ENCODE measurements at regions not wholly inside any gene's neighbourhood (a gene's known extent, or its start where the extent isn't known, plus 50 kb on each side); places are given as distances from the start of the nearest gene placed in this dataset.

GRCh38 chr5:6833406-6833805 lies 120.2 kb downstream of the TENT4A start:
- no peak for DNase-seq

GRCh38 chr5:6837095-6837494 lies 123.9 kb downstream of the TENT4A start:
- DNase-seq = no peak

- DNase-seq = no peak
Observed at GRCh38 chr5:6837519-6838110, 124.4 kb downstream of the TENT4A start.

GRCh38 chr5:6838736-6839135 lies 125.5 kb downstream of the TENT4A start:
- DNase-seq = no peak

DNA sequence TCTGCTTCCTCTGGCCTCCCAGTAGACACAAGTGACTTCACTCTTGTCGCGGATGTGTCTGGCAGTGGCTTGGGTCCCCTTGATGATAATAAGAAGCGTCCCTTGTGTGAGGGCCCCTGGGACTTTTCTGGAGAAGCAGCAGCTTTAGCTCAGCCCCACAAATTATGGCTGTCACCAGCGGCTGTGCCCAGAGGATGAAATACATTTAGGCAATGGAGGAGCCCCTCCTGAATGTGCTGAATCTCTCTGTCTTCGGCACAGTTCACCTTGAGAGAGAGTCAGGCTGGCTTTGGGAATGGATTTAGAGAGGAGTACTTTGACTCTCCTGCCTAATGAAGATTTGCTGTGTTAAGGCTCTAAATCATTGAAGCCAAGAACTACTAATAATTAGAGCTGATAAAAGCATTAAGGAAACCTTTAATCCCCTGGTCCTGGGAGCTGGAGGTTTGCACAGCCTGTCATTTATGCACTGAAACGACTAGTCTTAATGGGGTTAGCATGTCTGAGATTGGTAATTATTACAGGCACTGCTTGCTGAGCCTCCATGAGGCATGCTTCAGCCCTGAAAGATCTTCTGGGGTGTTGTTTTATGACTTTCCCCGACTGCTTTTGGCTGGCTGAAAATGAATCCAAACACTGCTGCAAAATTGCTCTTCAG lies 127.0 kb downstream of the TENT4A start:
- DNase-seq = no peak

DNA sequence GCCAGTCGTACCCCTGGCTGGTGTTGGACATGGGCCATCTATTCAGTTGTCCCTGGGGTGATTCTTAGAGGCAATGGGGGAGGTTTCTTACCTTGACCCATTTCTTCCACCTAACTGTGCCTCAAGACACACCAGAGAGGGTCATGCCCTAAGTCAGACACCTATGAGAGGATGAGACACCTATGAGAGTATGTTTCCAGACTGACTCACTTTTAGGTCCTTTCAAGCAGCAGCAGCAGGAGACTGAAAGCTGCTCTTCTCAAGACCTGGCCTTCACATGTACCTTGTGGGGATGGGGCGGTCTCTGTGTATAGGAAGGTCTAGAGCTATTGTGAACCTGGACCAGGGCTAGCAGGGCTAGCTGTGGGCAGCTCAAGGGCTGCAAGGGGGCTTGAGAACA lies 130.1 kb downstream of the TENT4A start:
- DNase-seq = no peak

DNA sequence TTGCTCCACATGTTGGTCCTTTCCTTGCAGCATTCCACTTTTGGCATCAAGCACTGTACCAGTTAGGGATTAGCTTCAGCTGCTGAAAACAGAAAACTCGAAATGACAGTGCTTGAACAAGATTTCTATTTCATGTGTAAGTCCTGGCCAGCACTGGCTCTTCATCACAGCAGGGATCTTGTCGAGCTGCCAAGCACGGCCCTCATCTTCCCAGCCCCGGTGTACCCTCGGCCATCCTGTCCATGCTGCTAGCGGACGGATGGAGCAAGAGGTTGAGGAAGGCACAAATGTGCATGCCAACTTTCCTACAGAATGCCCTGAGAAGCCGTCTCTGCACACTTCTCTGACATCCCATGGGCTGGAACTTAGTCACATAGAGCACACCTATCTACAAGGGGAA lies 130.6 kb downstream of the TENT4A start:
- DNase-seq = no peak

- DNase-seq = no peak
Observed at GRCh38 chr5:6845856-6846255, 132.6 kb downstream of the TENT4A start.

DNA sequence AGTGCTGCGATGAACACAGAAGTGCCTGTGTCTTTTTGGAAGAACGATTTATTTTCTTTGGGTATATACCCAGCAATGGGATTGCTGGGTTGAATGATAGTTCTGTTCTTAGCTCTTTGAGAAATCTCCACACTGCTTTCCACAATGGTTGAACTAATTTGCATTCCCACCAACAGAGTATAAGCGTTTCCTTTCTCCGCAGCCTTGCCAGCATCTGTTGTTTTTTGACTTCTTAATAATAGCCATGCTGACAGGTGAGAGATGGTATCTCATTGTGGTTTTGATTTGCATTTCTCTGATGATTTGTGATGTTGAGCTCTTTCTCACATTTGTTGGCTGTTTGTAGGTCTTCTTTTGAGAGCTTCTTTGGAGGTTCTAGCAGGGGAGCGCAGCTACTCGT lies 134.6 kb downstream of the TENT4A start:
- no peak for DNase-seq

DNA sequence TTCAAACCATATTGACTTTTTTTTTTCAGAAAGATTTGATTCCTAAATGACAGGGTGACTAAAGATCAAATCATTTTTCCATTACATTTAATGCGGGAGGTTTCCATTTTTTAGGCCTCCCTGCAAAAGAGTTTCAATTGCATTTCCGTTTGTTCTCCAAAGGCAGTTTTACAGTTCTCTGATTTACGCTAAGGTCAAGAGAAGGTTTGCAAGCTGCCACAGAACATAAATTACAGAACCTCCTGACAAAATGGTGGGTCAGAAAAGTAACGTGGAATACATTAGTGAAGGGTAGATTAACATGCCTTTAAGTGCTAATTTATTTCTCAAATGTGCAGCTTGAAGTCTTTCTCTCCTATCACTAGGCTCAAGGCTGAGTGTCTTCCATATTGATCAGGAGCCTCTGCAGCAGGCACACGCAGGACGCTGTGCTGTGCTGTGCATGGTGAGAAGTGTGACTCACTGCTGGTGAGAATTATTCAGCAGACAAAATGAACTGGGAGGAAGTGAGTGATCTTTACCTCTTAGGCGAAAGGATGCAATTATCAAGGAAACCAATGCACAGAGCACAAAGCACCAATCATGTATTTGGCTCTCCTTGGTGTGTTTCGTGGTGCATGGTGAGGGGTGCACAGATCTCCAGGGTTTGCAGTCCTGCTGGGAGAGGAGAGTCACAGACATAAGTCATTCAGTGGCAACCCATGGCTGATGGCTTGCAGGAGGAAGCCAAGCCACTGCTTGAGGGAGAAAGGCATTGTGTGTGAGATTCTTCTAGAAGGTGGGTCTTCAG lies 136.3 kb downstream of the TENT4A start:
- no peak for DNase-seq

- no peak for DNase-seq
Observed at GRCh38 chr5:6850106-6850432, 136.8 kb downstream of the TENT4A start.

DNA sequence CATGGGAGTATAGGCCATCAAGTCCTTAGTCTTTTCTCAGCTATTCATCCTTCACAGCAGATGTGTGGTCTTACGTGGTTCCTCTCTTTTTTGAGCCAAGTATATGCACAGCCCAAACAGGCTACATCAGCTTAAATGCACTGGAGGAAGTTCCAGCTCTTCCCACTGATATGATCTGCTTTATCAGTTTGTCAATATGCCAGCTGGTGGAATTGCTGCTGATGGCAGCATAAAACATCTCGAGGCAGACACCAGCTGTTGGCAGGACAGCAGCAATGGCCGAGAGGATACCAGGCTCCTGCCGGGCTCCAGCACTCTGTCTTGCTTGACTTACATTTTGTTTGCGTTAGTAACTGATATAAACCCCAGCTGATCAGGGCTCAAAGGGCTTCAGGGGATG lies 143.4 kb downstream of the TENT4A start:
- DNase-seq = peak; percentile 70

- DNase-seq = no peak
Observed at GRCh38 chr5:6858419-6858818, 145.2 kb downstream of the TENT4A start.

DNA sequence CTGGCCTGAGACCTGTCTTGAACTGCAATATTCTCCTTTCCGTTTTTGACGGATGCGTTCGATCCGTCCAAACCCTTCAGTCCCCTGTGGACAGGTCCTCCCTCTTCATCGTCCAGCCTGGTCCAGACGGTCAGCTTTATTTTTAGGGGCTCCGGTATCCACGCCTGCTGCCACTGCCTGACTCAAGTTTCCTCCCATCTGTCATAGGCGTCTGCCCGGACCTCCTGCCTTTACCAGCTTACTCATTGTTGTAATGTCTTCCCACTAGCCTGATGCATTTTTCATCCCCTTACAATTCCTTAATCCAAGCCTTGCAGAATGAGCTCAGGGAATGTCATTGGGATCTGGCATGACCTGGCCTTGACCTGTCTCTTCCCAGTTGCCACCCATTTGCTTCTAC lies 145.8 kb downstream of the TENT4A start:
- no peak for DNase-seq

DNA sequence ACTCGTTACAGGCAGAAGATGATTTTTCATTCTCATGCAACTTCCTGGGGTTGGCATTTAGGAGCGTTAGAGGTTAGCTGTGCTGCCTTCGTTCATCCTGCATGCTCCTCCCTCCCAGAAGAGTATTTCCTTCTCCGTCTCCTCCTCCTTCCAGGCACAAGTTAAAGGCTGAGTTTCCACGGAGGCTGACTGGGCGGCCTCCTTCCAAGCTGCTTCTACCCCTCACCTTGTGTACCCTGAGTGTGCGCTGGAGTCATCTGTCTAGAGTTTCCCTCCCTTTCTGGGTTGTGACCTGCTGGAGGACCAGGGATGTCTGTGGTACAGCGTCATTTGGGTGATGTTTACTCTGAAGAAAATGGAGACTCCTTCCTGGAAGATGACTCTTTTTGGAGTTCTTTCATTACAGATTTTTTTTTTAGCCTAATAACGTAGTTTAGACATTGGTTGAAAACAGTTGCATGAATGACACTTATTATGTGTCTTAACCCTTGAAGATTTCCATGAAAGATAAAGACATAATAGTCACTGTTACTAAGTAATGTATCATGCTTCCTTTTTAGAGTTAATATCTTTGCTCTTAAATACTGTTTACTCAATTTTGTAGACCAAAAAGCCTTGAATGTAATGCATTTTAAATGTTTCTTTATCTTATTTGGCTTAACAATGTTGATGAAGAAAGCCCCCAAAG lies 146.9 kb downstream of the TENT4A start:
- no peak for DNase-seq

DNA sequence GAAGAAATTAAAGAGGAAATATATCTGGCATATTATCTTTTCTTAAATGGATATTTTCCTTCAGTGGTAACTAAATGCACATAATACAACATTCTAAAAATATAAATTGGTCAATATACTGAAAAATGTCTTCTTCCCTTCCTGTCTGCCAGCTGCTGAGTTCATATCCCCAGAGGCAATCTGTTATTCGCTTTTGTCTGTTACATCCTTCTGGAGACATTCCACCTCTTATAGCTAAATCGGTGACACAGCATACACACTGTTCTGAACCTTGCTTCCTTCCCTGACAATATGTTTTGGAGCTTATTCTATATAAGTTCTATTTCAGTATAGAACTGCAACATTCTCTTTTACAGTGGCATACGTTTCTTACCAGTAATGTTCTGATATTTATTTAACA lies 147.8 kb downstream of the TENT4A start:
- peak; percentile 28 for DNase-seq

DNA sequence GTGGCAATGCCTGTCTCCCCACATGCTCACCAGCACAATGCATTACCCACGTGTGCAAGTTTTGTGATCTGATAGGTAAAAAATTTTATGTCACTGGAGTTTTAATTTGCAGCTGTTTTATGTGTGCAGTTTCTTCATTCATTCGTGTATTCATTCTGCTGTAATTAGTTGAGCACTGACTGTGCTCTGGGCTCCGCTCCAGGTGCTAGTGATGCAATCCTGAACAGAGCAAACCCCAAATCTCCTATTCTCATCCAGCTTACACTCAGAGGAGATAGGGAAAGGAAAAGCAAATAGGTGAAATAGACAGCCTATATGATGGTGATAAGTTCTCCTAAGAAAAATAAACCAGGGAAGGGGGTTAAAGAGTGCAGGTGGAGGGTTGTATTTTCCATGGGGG lies 148.4 kb downstream of the TENT4A start:
- DNase-seq = no peak

- no peak for DNase-seq
Observed at GRCh38 chr5:6862306-6862705, 149.1 kb downstream of the TENT4A start.

GRCh38 chr5:6867712-6868111 lies 154.5 kb downstream of the TENT4A start:
- no peak for DNase-seq

GRCh38 chr5:6868171-6868570 lies 154.9 kb downstream of the TENT4A start:
- peak; percentile 92 for DNase-seq

- DNase-seq = no peak
Observed at GRCh38 chr5:6868575-6869215, 155.5 kb downstream of the TENT4A start.

- no peak for DNase-seq
Observed at GRCh38 chr5:6869677-6870076, 156.4 kb downstream of the TENT4A start.

GRCh38 chr5:6872441-6873160 lies 159.4 kb downstream of the TENT4A start:
- no peak for DNase-seq
